Neural progenitor cell (in vitro differentiated cells): ENCODE measurements at regions not wholly inside any gene's neighbourhood (a gene's known extent, or its start where the extent isn't known, plus 50 kb on each side); places are given as distances from the start of the nearest gene placed in this dataset.

Experiments
- DNase-seq: peaks from one replicate; pipeline ENCODE4 v3.0.0-alpha.2; 2016; ENCODE audit warnings: low spot score
- H2AFZ ChIP-seq: fragments of 200-600 bp; sonication (generic); replicated peaks from 2 replicates; pipeline ENCODE4 v1.6.1; 2016; ENCODE audit warnings: antibody characterized with exemption
- H3F3A ChIP-seq: fragments of 200-600 bp; sonication (generic); 2 replicates; pipeline ENCODE4 v1.6.1; 2016; ENCODE audit warnings: antibody characterized with exemption, low read depth
- H3K27ac ChIP-seq: fragments of 200-600 bp; sonication (generic); 2 replicates; pipeline ENCODE4 v1.5.1; 2016; ENCODE audit warnings: mild to moderate bottlenecking
- H3K27me3 ChIP-seq: fragments of 200-600 bp; sonication (generic); 2 replicates; pipeline ENCODE4 v1.6.1; 2016; ENCODE audit warnings: mild to moderate bottlenecking, moderate library complexity
- H3K36me3 ChIP-seq: fragments of 200-600 bp; sonication (generic); 2 replicates; pipeline ENCODE4 v1.5.1; 2016
- H3K4me1 ChIP-seq: fragments of 200-600 bp; sonication (generic); 2 replicates; pipeline ENCODE4 v1.6.1; 2016; ENCODE audit warnings: mixed run types
- H3K4me2 ChIP-seq: fragments of 200-600 bp; sonication (generic); 2 replicates; pipeline ENCODE4 v1.6.1; 2016
- H3K4me3 ChIP-seq: fragments of 200-600 bp; sonication (generic); 2 replicates; pipeline ENCODE4 v1.5.1; 2016
- H3K79me2 ChIP-seq: fragments of 200-600 bp; sonication (generic); 2 replicates; pipeline ENCODE4 v1.6.1; 2016; ENCODE audit warnings: low read depth
- H3K9ac ChIP-seq: fragments of 200-600 bp; sonication (generic); 2 replicates; pipeline ENCODE4 v1.6.1; 2016
- H3K9me3 ChIP-seq: fragments of 200-600 bp; sonication (generic); 2 replicates; pipeline ENCODE4 v1.5.1; 2016; ENCODE audit warnings: low read depth
- H4K20me1 ChIP-seq: fragments of 200-600 bp; sonication (generic); 2 replicates; pipeline ENCODE4 v1.6.1; 2016; ENCODE audit warnings: low read depth
- H3K27ac Mint-ChIP-seq: 3 replicates; pipeline ENCODE4 v1.8.0; 2021; ENCODE audit warnings: mixed read lengths
- H3K27me3 Mint-ChIP-seq: 2 replicates; pipeline ENCODE4 v1.8.0; 2022; ENCODE audit warnings: low read depth, mild to moderate bottlenecking, inconsistent platforms, moderate library complexity, mixed read lengths; ENCODE audit not compliant: insufficient read depth
- H3K36me3 Mint-ChIP-seq: 3 replicates; pipeline ENCODE4 v1.8.0; 2021; ENCODE audit warnings: mixed read lengths
- H3K4me1 Mint-ChIP-seq: 3 replicates; pipeline ENCODE4 v1.8.0; 2021; ENCODE audit warnings: mixed read lengths
- H3K4me3 Mint-ChIP-seq: 3 replicates; pipeline ENCODE4 v1.8.0; 2021; ENCODE audit warnings: mild to moderate bottlenecking, moderate library complexity, mixed read lengths
- H3K9me3 Mint-ChIP-seq: 3 replicates; pipeline ENCODE4 v1.8.0; 2020; ENCODE audit warnings: mixed read lengths
- CTCF ChIP-seq: fragments of 200-600 bp; sonication (generic); IDR thresholded peaks from 2 replicates; pipeline ENCODE4 v1.5.1; 2017; ENCODE audit warnings: antibody characterized with exemption, mild to moderate bottlenecking
- EZH2 ChIP-seq: fragments of 200-600 bp; sonication (generic); IDR thresholded peaks from 2 replicates; pipeline ENCODE4 v1.6.1; 2017; ENCODE audit warnings: antibody characterized with exemption, mild to moderate bottlenecking, moderate library complexity
- EZH2phosphoT487 ChIP-seq: fragments of 200-600 bp; sonication (generic); IDR thresholded peaks from 2 replicates; pipeline ENCODE4 v1.6.1; 2017; ENCODE audit warnings: antibody characterized with exemption

GRCh38 chr4:96599752-96600151 is 759.9 kb downstream of the PDHA2 start:
- Histone ChIP-seq H3K4me1 (no peaks in the 10 kb centered on the region), H3K79me2 (no peaks in the 10 kb centered on the region), H3K36me3 (no peaks in the 10 kb centered on the region), H3K4me2 (no peak overlapping the region), H3K9me3 (no peaks in the 10 kb centered on the region), H3K9ac (no peak overlapping the region), H4K20me1 (no peaks in the 10 kb centered on the region), H3K27me3 (no peaks in the 10 kb centered on the region), H3K27ac (no peak overlapping the region), H2AFZ (no peak overlapping the region), H3F3A (no peaks in the 10 kb centered on the region), H3K4me3 (no peak overlapping the region)
- Mint-ChIP-seq H3K27ac (no peak overlapping the region), H3K27me3 (no peaks in the 10 kb centered on the region), H3K4me1 (no peaks in the 10 kb centered on the region), H3K36me3 (no peaks in the 10 kb centered on the region), H3K9me3 (no peaks in the 10 kb centered on the region), H3K4me3 (no peak overlapping the region)
- TF ChIP-seq EZH2phosphoT487, result no peak
- no peak for TF ChIP-seq EZH2
- no peak for TF ChIP-seq CTCF
- DNase-seq, result no peak

GRCh38 chr4:96602661-96603060 is 762.8 kb downstream of the PDHA2 start:
- H3K4me1 ChIP-seq, result no peaks in the 10 kb centered on the region
- no peaks in the 10 kb centered on the region for H3K27me3 Mint-ChIP-seq
- H3K9me3 ChIP-seq, result no peaks in the 10 kb centered on the region
- no peaks in the 10 kb centered on the region for H3K27me3 ChIP-seq
- H3K4me3 ChIP-seq, result no peak overlapping the region
- H3K9ac ChIP-seq, result no peak overlapping the region
- H3K4me2 ChIP-seq, result no peak overlapping the region
- TF ChIP-seq CTCF (no peak), EZH2 (no peak), EZH2phosphoT487 (no peak)
- H2AFZ ChIP-seq, result no peak overlapping the region
- H3F3A ChIP-seq, result no peaks in the 10 kb centered on the region
- H3K36me3 ChIP-seq, result no peaks in the 10 kb centered on the region
- no peaks in the 10 kb centered on the region for H4K20me1 ChIP-seq
- no peak for DNase-seq
- no peaks in the 10 kb centered on the region for H3K9me3 Mint-ChIP-seq
- peak overlapping the region; percentile 24 for H3K27ac Mint-ChIP-seq
- no peaks in the 10 kb centered on the region for H3K36me3 Mint-ChIP-seq
- no peak overlapping the region for H3K4me3 Mint-ChIP-seq
- H3K27ac ChIP-seq, result no peak overlapping the region
- no peaks in the 10 kb centered on the region for H3K79me2 ChIP-seq
- no peaks in the 10 kb centered on the region for H3K4me1 Mint-ChIP-seq

GRCh38 chr4:96603641-96604040 is 763.7 kb downstream of the PDHA2 start:
- Mint-ChIP-seq H3K4me3 (no peak overlapping the region), H3K27ac (no peak overlapping the region)
- no peak for DNase-seq

More at GRCh38 chr4:96603641-96604040, 763.7 kb downstream of the PDHA2 start:
- no peaks in the 10 kb centered on the region for H3K79me2 ChIP-seq
- no peaks in the 10 kb centered on the region for H3K36me3 ChIP-seq
- no peaks in the 10 kb centered on the region for H4K20me1 ChIP-seq
- no peak overlapping the region for H3K4me2 ChIP-seq
- H3K4me1 Mint-ChIP-seq, result no peaks in the 10 kb centered on the region
- no peaks in the 10 kb centered on the region for H3F3A ChIP-seq
- no peak overlapping the region for H3K9ac ChIP-seq
- no peak overlapping the region for H3K4me3 ChIP-seq
- H3K27me3 Mint-ChIP-seq, result no peaks in the 10 kb centered on the region
- no peak for TF ChIP-seq EZH2
- TF ChIP-seq EZH2phosphoT487, result no peak
- TF ChIP-seq CTCF, result no peak
- no peaks in the 10 kb centered on the region for H3K4me1 ChIP-seq
- H3K9me3 ChIP-seq, result no peaks in the 10 kb centered on the region
- H3K36me3 Mint-ChIP-seq, result no peaks in the 10 kb centered on the region
- H2AFZ ChIP-seq, result peak overlapping the region; percentile 69
- no peak overlapping the region for H3K27ac ChIP-seq
- H3K9me3 Mint-ChIP-seq, result no peaks in the 10 kb centered on the region
- H3K27me3 ChIP-seq, result no peaks in the 10 kb centered on the region
